NB4 (cell line): ENCODE measurements at regions not wholly inside any gene's neighbourhood (a gene's known extent, or its start where the extent isn't known, plus 50 kb on each side); places are given as distances from the start of the nearest gene placed in this dataset.

ENCODE experiments used
- CTCF ChIP-seq: IDR thresholded peaks from one replicate; pipeline ENCODE4 v1.5.1; 2012; ENCODE audit warnings: low read depth, low read length
- MAX ChIP-seq: IDR thresholded peaks from 2 replicates; pipeline ENCODE4 v1.6.1; 2011; ENCODE audit warnings: low read depth, low read length
- MYC ChIP-seq: IDR thresholded peaks from 2 replicates; pipeline ENCODE4 v1.6.1; 2011; ENCODE audit warnings: low read depth, low read length
- POLR2A ChIP-seq: IDR thresholded peaks from 2 replicates; pipeline ENCODE4 v1.6.1; 2011; ENCODE audit warnings: mild to moderate bottlenecking; ENCODE audit not compliant: insufficient read length; ENCODE audit errors: extremely low read depth

GRCh38 chr3:87363721-87364120 is 87.3 kb upstream of the POU1F1 start:
- TF ChIP-seq CTCF (no peak), POLR2A (no peak), MAX (no peak), MYC (no peak)
